AG04449 (cell line): ENCODE measurements at regions not wholly inside any gene's neighbourhood (a gene's known extent, or its start where the extent isn't known, plus 50 kb on each side); places are given as distances from the start of the nearest gene placed in this dataset.

Experiments used
- CTCF ChIA-PET: fragments of 350-600 bp; formaldehyde crosslinking; extraction: SDS; loops from one replicate; lab custom pipeline; 2021; ENCODE audit warnings: antibody characterized with exemption; lab: Yijun Ruan, JAX
- POLR2A ChIA-PET: fragments of 400-600, 350-600 bp; formaldehyde crosslinking; extraction: SDS; loops from one replicate; lab custom pipeline; 2020; ENCODE audit warnings: antibody characterized with exemption, inconsistent platforms; lab: Yijun Ruan, JAX
- DNase-seq: peaks from one replicate; pipeline ENCODE4 v3.0.0-alpha.2; 2010; ENCODE audit warnings: low read depth, low spot score
- H3K4me3 ChIP-seq: 2 replicates; pipeline ENCODE4 v1.5.1; 2011; ENCODE audit warnings: low read depth, mild to moderate bottlenecking, control low read depth, low read length
- TF ChIP-seq, protein P1 (sequence below): IDR thresholded peaks from one replicate; pipeline ENCODE4 v1.5.1; 2011; ENCODE audit warnings: mild to moderate bottlenecking, moderate library complexity, low read length, control low read depth, inconsistent platforms; ENCODE audit not compliant: insufficient read depth; ENCODE audit errors: missing control alignments

GRCh38 chr15:39315206-39315850 is 265.6 kb upstream of the THBS1 start:
- DNase-seq = no peak
- TF ChIP-seq, protein P1, sequence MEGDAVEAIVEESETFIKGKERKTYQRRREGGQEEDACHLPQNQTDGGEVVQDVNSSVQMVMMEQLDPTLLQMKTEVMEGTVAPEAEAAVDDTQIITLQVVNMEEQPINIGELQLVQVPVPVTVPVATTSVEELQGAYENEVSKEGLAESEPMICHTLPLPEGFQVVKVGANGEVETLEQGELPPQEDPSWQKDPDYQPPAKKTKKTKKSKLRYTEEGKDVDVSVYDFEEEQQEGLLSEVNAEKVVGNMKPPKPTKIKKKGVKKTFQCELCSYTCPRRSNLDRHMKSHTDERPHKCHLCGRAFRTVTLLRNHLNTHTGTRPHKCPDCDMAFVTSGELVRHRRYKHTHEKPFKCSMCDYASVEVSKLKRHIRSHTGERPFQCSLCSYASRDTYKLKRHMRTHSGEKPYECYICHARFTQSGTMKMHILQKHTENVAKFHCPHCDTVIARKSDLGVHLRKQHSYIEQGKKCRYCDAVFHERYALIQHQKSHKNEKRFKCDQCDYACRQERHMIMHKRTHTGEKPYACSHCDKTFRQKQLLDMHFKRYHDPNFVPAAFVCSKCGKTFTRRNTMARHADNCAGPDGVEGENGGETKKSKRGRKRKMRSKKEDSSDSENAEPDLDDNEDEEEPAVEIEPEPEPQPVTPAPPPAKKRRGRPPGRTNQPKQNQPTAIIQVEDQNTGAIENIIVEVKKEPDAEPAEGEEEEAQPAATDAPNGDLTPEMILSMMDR = no peak
- ChIA-PET CTCF (interaction anchor here (0.7 to 2.5 kb wide), 4 partner anchors 10 to 602 kb away, joined by 3 to 9 read pairs (median 4); no protein-coding TSS in a partner anchor), POLR2A (interaction anchor here (0.9 to 3.3 kb wide), 3 partner anchors 12 to 273 kb away, joined by 3 to 17 read pairs (median 3); partner anchors contain the start of gene THBS1)
- no peak overlapping the region for H3K4me3 ChIP-seq

- no peak for DNase-seq
- no peak overlapping the region for H3K4me3 ChIP-seq
- ChIA-PET CTCF (interaction anchor here (1.4 kb wide), 1 partner anchor 180 kb away, joined by 3 read pairs; no protein-coding TSS in a partner anchor), POLR2A (interaction anchor here (0.6 to 1.1 kb wide), 2 partner anchors 14 to 321 kb away, joined by 3 to 4 read pairs; no protein-coding TSS in a partner anchor)
- TF ChIP-seq, protein P1 = no peak
These were observed 263.7 kb upstream of the THBS1 start for GRCh38 chr15:39317225-39317624.

GRCh38 chr15:39318231-39318630 is 262.6 kb upstream of the THBS1 start:
- CTCF ChIA-PET = no interaction called here
- TF ChIP-seq, protein P1 = no peak
- H3K4me3 ChIP-seq = no peak overlapping the region
- POLR2A ChIA-PET = no interaction called here
- no peak for DNase-seq

DNA sequence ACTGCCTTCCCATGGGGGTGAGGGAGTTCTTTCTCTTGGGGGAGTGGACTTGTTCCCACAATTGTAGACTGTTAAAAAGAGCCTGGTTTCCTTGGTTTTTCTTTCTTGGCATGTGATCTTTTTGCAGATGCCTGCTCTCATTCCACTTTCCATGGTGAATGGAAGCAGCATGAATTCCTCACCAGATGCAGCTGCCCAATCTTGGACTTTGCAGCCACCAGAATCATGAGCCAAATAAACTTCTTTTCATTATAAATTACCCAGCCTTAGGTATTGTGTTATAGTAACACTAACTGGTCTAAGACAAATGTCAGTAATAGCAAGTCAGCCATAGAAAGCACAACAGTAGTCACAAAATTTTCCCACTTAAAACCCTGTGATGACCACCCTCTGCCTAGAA is 260.5 kb upstream of the THBS1 start:
- no peak for DNase-seq
- ChIA-PET CTCF (no interaction called here), POLR2A (no interaction called here)
- H3K4me3 ChIP-seq = no peak overlapping the region
- TF ChIP-seq, protein P1 = no peak

- ChIA-PET POLR2A (no interaction called here), CTCF (no interaction called here)
- H3K4me3 ChIP-seq = no peak overlapping the region
- TF ChIP-seq, protein P1 = no peak
- DNase-seq = no peak
These were observed 260.0 kb upstream of the THBS1 start for GRCh38 chr15:39320886-39321285.

GRCh38 chr15:39321977-39322376 is 258.9 kb upstream of the THBS1 start:
- no peak overlapping the region for H3K4me3 ChIP-seq
- ChIA-PET POLR2A (interaction anchor here (1.2 to 1.3 kb wide), 4 partner anchors 18 to 267 kb away, joined by 4 to 9 read pairs (median 5); partner anchors contain the start of gene THBS1), CTCF (interaction anchor here (1.0 kb wide), 1 partner anchor 12 kb away, joined by 6 read pairs; no protein-coding TSS in a partner anchor)
- TF ChIP-seq, protein P1 = no peak
- DNase-seq = no peak
